Breast epithelium (tissue), 4 donors: ENCODE measurements at regions not wholly inside any gene's neighbourhood (a gene's known extent, or its start where the extent isn't known, plus 50 kb on each side); places are given as distances from the start of the nearest gene placed in this dataset.

ENCODE experiments used
- DNase-seq, 2 donors: peaks; one replicate each; pipeline ENCODE4 v3.0.0-alpha.2; 2019; ENCODE audit warnings: low spot score in 2 of 2
- H3K27ac ChIP-seq, 2 donors: fragments of 200-600 bp; sonication (generic) in 1 of 2; one replicate each; pipeline ENCODE4 v1.5.1; 2016 to 2019; ENCODE audit warnings: mild to moderate bottlenecking in 1 of 2
- H3K27me3 ChIP-seq, 2 donors: fragments of 200-600 bp; sonication (generic) in 1 of 2; one replicate each; pipeline versions ENCODE4 v1.5.1 to v1.6.0; 2017 to 2019; ENCODE audit warnings: control low read depth in 1 of 2, mild to moderate bottlenecking in 1 of 2
- H3K36me3 ChIP-seq: fragments of 200-600 bp; one replicate; pipeline ENCODE4 v1.5.1; 2019
- H3K4me1 ChIP-seq, 2 donors: fragments of 200-600 bp; sonication (generic); one replicate each; pipeline ENCODE4 v1.5.1; 2016 to 2019; ENCODE audit warnings: control low read depth in 1 of 2
- H3K4me3 ChIP-seq, 3 donors: fragments of 200-600 bp; sonication (generic); 1 replicate in 2 of 3; 2 replicates in 1 of 3; pipeline ENCODE4 v1.5.1; 2016 to 2019; ENCODE audit warnings: mild to moderate bottlenecking in 3 of 3, moderate library complexity in 2 of 3
- H3K9me3 ChIP-seq, 2 donors: fragments of 200-600 bp; sonication (generic) in 1 of 2; one replicate each; pipeline ENCODE4 v1.5.1; 2016 to 2019; ENCODE audit warnings: control low read depth in 1 of 2
- CTCF ChIP-seq, 3 donors: fragments of 450-650 bp; IDR thresholded peaks; one replicate each; pipeline ENCODE4 v1.5.1; 2016 to 2017; ENCODE audit warnings: antibody characterized with exemption in 3 of 3, mild to moderate bottlenecking in 3 of 3, moderate library complexity in 3 of 3
- POLR2A ChIP-seq: fragments of 450-650 bp; IDR thresholded peaks from one replicate; pipeline ENCODE4 v1.6.1; 2016; ENCODE audit warnings: antibody characterized with exemption, mild to moderate bottlenecking, moderate library complexity
- POLR2AphosphoS5 ChIP-seq, 3 donors: sonication (generic); formaldehyde crosslinking; IDR thresholded peaks; one replicate each; pipeline ENCODE4 v1.6.1; 2017; ENCODE audit warnings: antibody characterized with exemption in 3 of 3
- intact Hi-C: fragments of 100-400 bp; cut with DNase I; formaldehyde crosslinking; loops from one replicate; pipeline ENCODE4 v1.15.1; 2023; ENCODE audit warnings: low total_unique reads

GRCh38 chr6:51487937-51488336 is 599.5 kb downstream of the PKHD1 start:
- H3K4me1 ChIP-seq: no peaks in the 10 kb centered on the region
- no peak overlapping the region for H3K27ac ChIP-seq
- no peak overlapping the region for H3K4me3 ChIP-seq
- no peaks in the 10 kb centered on the region for H3K36me3 ChIP-seq
- no peak for DNase-seq
- TF ChIP-seq POLR2AphosphoS5 (IDR thresholded peaks at IDR 0.05) (no peak), CTCF (IDR thresholded peaks at IDR 0.05) (no peak), POLR2A (no peak)
- no peaks in the 10 kb centered on the region for H3K9me3 ChIP-seq
- intact Hi-C loops: no loop called here
- H3K27me3 ChIP-seq: no peaks in the 10 kb centered on the region

- intact Hi-C loops: no loop called here
- Histone ChIP-seq H3K4me1 (no peaks in the 10 kb centered on the region), H3K4me3 (no peak overlapping the region), H3K27ac (peak overlapping the region in 1 of 2 donors; percentile 37), H3K27me3 (no peaks in the 10 kb centered on the region), H3K9me3 (no peaks in the 10 kb centered on the region), H3K36me3 (no peaks in the 10 kb centered on the region)
- DNase-seq: no peak
- no peak for TF ChIP-seq CTCF (IDR thresholded peaks at IDR 0.05)
- no peak for TF ChIP-seq POLR2AphosphoS5 (IDR thresholded peaks at IDR 0.05)
- TF ChIP-seq POLR2A: no peak
Measured at GRCh38 chr6:51489133-51489532, 598.3 kb downstream of the PKHD1 start.

GRCh38 chr6:51490101-51490500 is 597.3 kb downstream of the PKHD1 start:
- DNase-seq: no peak
- Histone ChIP-seq H3K36me3 (no peaks in the 10 kb centered on the region), H3K27ac (no peak overlapping the region), H3K9me3 (no peaks in the 10 kb centered on the region), H3K4me3 (no peak overlapping the region), H3K4me1 (no peaks in the 10 kb centered on the region), H3K27me3 (no peaks in the 10 kb centered on the region)
- TF ChIP-seq POLR2AphosphoS5 (IDR thresholded peaks at IDR 0.05): no peak
- TF ChIP-seq CTCF (IDR thresholded peaks at IDR 0.05): no peak
- TF ChIP-seq POLR2A: no peak
- intact Hi-C loops: no loop called here

GRCh38 chr6:51494342-51494741 is 593.1 kb downstream of the PKHD1 start:
- Histone ChIP-seq H3K27me3 (no peaks in the 10 kb centered on the region), H3K4me1 (peaks cover 0 to 3% of the 10 kb centered on the region in 2 donors), H3K27ac (peak overlapping the region; percentile 73 to 84), H3K36me3 (no peaks in the 10 kb centered on the region), H3K4me3 (no peak overlapping the region), H3K9me3 (no peaks in the 10 kb centered on the region)
- no peak for DNase-seq
- peak; percentile 21 to 60 (median 38) for TF ChIP-seq CTCF (IDR thresholded peaks at IDR 0.05)
- TF ChIP-seq POLR2A: no peak
- intact Hi-C loops: no loop called here

- H3K4me3 ChIP-seq: no peak overlapping the region
- no peaks in the 10 kb centered on the region for H3K36me3 ChIP-seq
- no peaks in the 10 kb centered on the region for H3K9me3 ChIP-seq
- TF ChIP-seq POLR2AphosphoS5 (IDR thresholded peaks at IDR 0.05): no peak
- intact Hi-C loops: no loop called here
- DNase-seq: peak in 1 of 2 donors; percentile 40
- H3K27me3 ChIP-seq: no peaks in the 10 kb centered on the region
- peak overlapping the region; percentile 73 to 77 for H3K27ac ChIP-seq
- H3K4me1 ChIP-seq: peaks cover 0 to 3% of the 10 kb centered on the region in 2 donors
Measured at GRCh38 chr6:51495096-51495495, 592.3 kb downstream of the PKHD1 start.
